ENCODE measurements at regions not wholly inside any gene's neighbourhood (a gene's known extent, or its start where the extent isn't known, plus 50 kb on each side); places are given as distances from the start of the nearest gene placed in this dataset.
A peak's percentile ranks its signal among the peaks of the same experiment; 100 is the strongest.
"Not testable (repeated sequence)": the region's sequence is repeated elsewhere in the genome, so short reads cannot be mapped to it uniquely, and the experiment has no call there.

GRCh38 chr2:196275646-196276352 is 104.4 kb upstream of the STK17B start:
- DNase-seq (ENCODE audit: insufficient read length, low spot score) (no peak), FAIRE-seq (peak; percentile 8)

GRCh38 chr2:196276421-196276820 is 105.0 kb upstream of the STK17B start:
- FAIRE-seq (peak; percentile 85), DNase-seq (ENCODE audit: insufficient read length, low spot score) (no peak)

- DNase-seq (ENCODE audit: insufficient read length, low spot score) (no peak), FAIRE-seq (peak; percentile 91)
Observed at GRCh38 chr2:196277002-196277401, 105.6 kb upstream of the STK17B start.

- FAIRE-seq (no peak), DNase-seq (ENCODE audit: insufficient read length, low spot score) (no peak)
Observed at GRCh38 chr2:196278491-196278911, 107.1 kb upstream of the STK17B start.

GRCh38 chr2:196279541-196279940 is 108.2 kb upstream of the STK17B start:
- DNase-seq (ENCODE audit: insufficient read length, low spot score) (no peak), FAIRE-seq (no peak)

- DNase-seq (ENCODE audit: insufficient read length, low spot score) = no peak
- FAIRE-seq = peak; percentile 18
Observed at GRCh38 chr2:196284144-196284844, 112.9 kb upstream of the STK17B start.

- FAIRE-seq = peak; percentile 35
- DNase-seq (ENCODE audit: insufficient read length, low spot score) = no peak
Observed at GRCh38 chr2:196284866-196285557, 113.6 kb upstream of the STK17B start.

GRCh38 chr2:196286821-196287220 is 115.4 kb upstream of the STK17B start:
- peak; percentile 68 for FAIRE-seq
- DNase-seq (ENCODE audit: insufficient read length, low spot score) = no peak

GRCh38 chr2:196287523-196287922 is 116.1 kb upstream of the STK17B start:
- no peak for DNase-seq (ENCODE audit: insufficient read length, low spot score)
- FAIRE-seq = peak; percentile 44

GRCh38 chr2:196288006-196288538 is 116.7 kb upstream of the STK17B start:
- DNase-seq (ENCODE audit: insufficient read length, low spot score) = no peak
- peak; percentile 64 for FAIRE-seq

GRCh38 chr2:196289000-196289399 is 117.6 kb upstream of the STK17B start:
- no peak for DNase-seq (ENCODE audit: insufficient read length, low spot score)
- FAIRE-seq = peak; percentile 85

- no peak for DNase-seq (ENCODE audit: insufficient read length, low spot score)
- peak; percentile 21 for FAIRE-seq
Observed at GRCh38 chr2:196290136-196290535, 118.8 kb upstream of the STK17B start.

GRCh38 chr2:196290569-196290968 is 119.2 kb upstream of the STK17B start:
- DNase-seq (ENCODE audit: insufficient read length, low spot score) = no peak
- FAIRE-seq = no peak

- DNase-seq (ENCODE audit: insufficient read length, low spot score) = no peak
- FAIRE-seq = no peak
Observed at GRCh38 chr2:196291426-196291825, 120.0 kb upstream of the STK17B start.

- peak; percentile 90 for FAIRE-seq
Observed at GRCh38 chr2:196291873-196292800, 120.8 kb upstream of the STK17B start.

GRCh38 chr2:196293751-196294515 is 122.6 kb upstream of the STK17B start:
- no peak for DNase-seq (ENCODE audit: insufficient read length, low spot score)
- FAIRE-seq = no peak

More at GRCh38 chr2:196291873-196292800, 120.8 kb upstream of the STK17B start:
- DNase-seq (ENCODE audit: insufficient read length, low spot score) = no peak

- FAIRE-seq = no peak
- no peak for DNase-seq (ENCODE audit: insufficient read length, low spot score)
Observed at GRCh38 chr2:196294516-196294909, 123.1 kb upstream of the STK17B start.

- DNase-seq (ENCODE audit: insufficient read length, low spot score) (no peak), FAIRE-seq (no peak)
Observed at GRCh38 chr2:196295005-196295404, 123.6 kb upstream of the STK17B start.

GRCh38 chr2:196298106-196298723 is 126.8 kb upstream of the STK17B start:
- FAIRE-seq = peak; percentile 66
- DNase-seq (ENCODE audit: insufficient read length, low spot score) = not testable (repeated sequence)

Measured in GM19239 (cell line).